GM06990 (cell line): ENCODE measurements at regions not wholly inside any gene's neighbourhood (a gene's known extent, or its start where the extent isn't known, plus 50 kb on each side); places are given as distances from the start of the nearest gene placed in this dataset.
"Not testable (repeated sequence)": the region's sequence is repeated elsewhere in the genome, so short reads cannot be mapped to it uniquely, and the experiment has no call there.

Experiments
- DNase-seq: peaks from one replicate; pipeline ENCODE4 v3.0.0-alpha.2; 2011; ENCODE audit not compliant: insufficient read length; ENCODE audit errors: extremely low read depth
- H3K27me3 ChIP-seq: replicated peaks from 2 replicates; pipeline ENCODE4 v1.6.0; 2011; ENCODE audit warnings: low read length; ENCODE audit not compliant: control insufficient read depth, insufficient read depth
- H3K36me3 ChIP-seq: 2 replicates; pipeline ENCODE4 v1.5.1; 2011; ENCODE audit warnings: low read length; ENCODE audit not compliant: control insufficient read depth, insufficient read depth
- H3K4me3 ChIP-seq: replicated peaks from 2 replicates; pipeline ENCODE4 v1.5.1; 2011; ENCODE audit warnings: low read depth, mild to moderate bottlenecking, control low read depth, low read length
- CTCF ChIP-seq: IDR thresholded peaks from 2 replicates; pipeline ENCODE4 v1.5.1; 2011; ENCODE audit warnings: low read length, control low read depth, mild to moderate bottlenecking, inconsistent platforms; ENCODE audit not compliant: insufficient read depth, poor library complexity, severe bottlenecking

- DNase-seq: no peak
Observed at GRCh38 chr1:157357111-157357510, 195.2 kb downstream of the FCRL5 start.

GRCh38 chr1:157356601-157357000 is 195.7 kb downstream of the FCRL5 start:
- H3K36me3 ChIP-seq: no peaks in the 10 kb centered on the region
- DNase-seq: no peak
- TF ChIP-seq CTCF: no peak
- no peak overlapping the region for H3K4me3 ChIP-seq
- H3K27me3 ChIP-seq: no peaks in the 10 kb centered on the region; the same call in none of the 2 replicates

More at GRCh38 chr1:157357111-157357510, 195.2 kb downstream of the FCRL5 start:
- Histone ChIP-seq H3K36me3 (no peaks in the 10 kb centered on the region), H3K27me3 (no peaks in the 10 kb centered on the region; the same call in none of the 2 replicates), H3K4me3 (no peak overlapping the region)
- TF ChIP-seq CTCF: no peak

- Histone ChIP-seq H3K27me3 (no peaks in the 10 kb centered on the region; the same call in none of the 2 replicates), H3K36me3 (no peaks in the 10 kb centered on the region), H3K4me3 (no peak overlapping the region)
- no peak for DNase-seq
- TF ChIP-seq CTCF: no peak
Observed at GRCh38 chr1:157353546-157353945, 198.8 kb downstream of the FCRL5 start.

- TF ChIP-seq CTCF: no peak
- no peaks in the 10 kb centered on the region; the same call in none of the 2 replicates for H3K27me3 ChIP-seq
- H3K4me3 ChIP-seq: no peak overlapping the region
- DNase-seq: no peak
- no peaks in the 10 kb centered on the region for H3K36me3 ChIP-seq
Observed at GRCh38 chr1:157352817-157353408, 199.4 kb downstream of the FCRL5 start.

- H3K36me3 ChIP-seq: no peaks in the 10 kb centered on the region
- no peaks in the 10 kb centered on the region; the same call in none of the 2 replicates for H3K27me3 ChIP-seq
- no peak for TF ChIP-seq CTCF
- H3K4me3 ChIP-seq: no peak overlapping the region
- DNase-seq: no peak
Observed at GRCh38 chr1:157352216-157352615, 200.1 kb downstream of the FCRL5 start.

GRCh38 chr1:157351800-157352199 is 200.5 kb downstream of the FCRL5 start:
- H3K27me3 ChIP-seq, DNase-seq, H3K4me3 ChIP-seq: not testable (repeated sequence)

More at GRCh38 chr1:157351800-157352199, 200.5 kb downstream of the FCRL5 start:
- not testable (repeated sequence) for H3K36me3 ChIP-seq
